Testis (tissue), 2 donors: ENCODE measurements at regions not wholly inside any gene's neighbourhood (a gene's known extent, or its start where the extent isn't known, plus 50 kb on each side); places are given as distances from the start of the nearest gene placed in this dataset.
A peak's percentile ranks its signal among the peaks of the same experiment; 100 is the strongest.

Experiments used
- DNase-seq: peaks from one replicate; pipeline ENCODE4 v3.0.0-alpha.2; 2019
- H3K27ac ChIP-seq, 2 donors: fragments of 200-600 bp; sonication (generic); one replicate each; pipeline ENCODE4 v1.5.1; 2019
- H3K27me3 ChIP-seq: fragments of 200-600 bp; sonication (generic); one replicate; pipeline ENCODE4 v1.5.1; 2019
- H3K36me3 ChIP-seq: fragments of 200-600 bp; sonication (generic); one replicate; pipeline ENCODE4 v1.5.1; 2017; ENCODE audit warnings: low read depth; ENCODE audit errors: missing control alignments
- H3K4me1 ChIP-seq: fragments of 200-600 bp; sonication (generic); one replicate; pipeline ENCODE4 v1.5.1; 2019
- H3K4me3 ChIP-seq, 2 donors: fragments of 200-600 bp; sonication (generic); one replicate each; pipeline ENCODE4 v1.5.1; 2017 to 2019
- H3K9me3 ChIP-seq: fragments of 200-600 bp; sonication (generic); one replicate; pipeline ENCODE4 v1.5.1; 2017
- POLR2A ChIP-seq: fragments of 450-650 bp; IDR thresholded peaks from one replicate; pipeline ENCODE4 v1.6.1; 2017; ENCODE audit warnings: antibody characterized with exemption, mild to moderate bottlenecking, moderate library complexity
- whole genome bisulfite sequencing, 2 donors: methylation state at CpG; one replicate each; pipeline ENCODE4 v1.1.5; 2018; 5-methylcytosine and 5-hydroxymethylcytosine counted together
- intact Hi-C: fragments of 100-400 bp; cut with DNase I; formaldehyde crosslinking; loops from one replicate; pipeline ENCODE4 v1.15.1; 2023; ENCODE audit warnings: low total_unique reads
- TF ChIP-seq, protein P1 (sequence below), 3 experiments: fragments of 450-650 bp in 2 of 3; fragments of 200-600 bp in 1 of 3; sonication (generic) in 1 of 3; IDR thresholded peaks; one replicate each; pipeline ENCODE4 v1.5.1; 2016 to 2019; ENCODE audit warnings: antibody characterized with exemption in 3 of 3, mild to moderate bottlenecking in 2 of 3, moderate library complexity in 1 of 3

DNA sequence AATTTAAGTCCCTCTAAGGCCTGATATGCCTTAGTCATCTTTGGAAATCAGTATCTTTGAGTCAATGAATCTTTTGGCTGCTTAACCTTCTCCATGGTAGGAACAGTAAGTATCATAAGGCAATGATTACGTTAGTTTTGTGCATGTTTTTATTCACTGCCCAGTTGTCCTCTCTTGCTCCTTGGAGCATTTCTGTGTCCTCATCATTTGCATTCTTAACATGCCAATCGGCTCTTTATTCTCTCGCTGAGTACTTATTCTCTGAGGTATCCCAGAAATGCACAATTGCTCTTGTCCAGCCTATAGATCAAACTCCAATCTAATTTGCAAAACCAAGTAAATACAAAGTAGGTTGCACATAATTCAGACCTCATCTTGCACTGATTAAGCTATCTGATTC, 405.0 kb upstream of the IL12A start:
- DNase-seq, result no peak
- Histone ChIP-seq H3K4me1 (no peaks in the 10 kb centered on the region), H3K4me3 (no peak overlapping the region), H3K27ac (no peak overlapping the region), H3K27me3 (no peaks in the 10 kb centered on the region), H3K9me3 (no peaks in the 10 kb centered on the region), H3K36me3 (no peaks in the 10 kb centered on the region)
- WGBS, 2 donors, result 38 to 53% methylated on average over 3 of the region's 3 CpGs
- intact Hi-C loops, result no loop called here
- TF ChIP-seq, protein P1, sequence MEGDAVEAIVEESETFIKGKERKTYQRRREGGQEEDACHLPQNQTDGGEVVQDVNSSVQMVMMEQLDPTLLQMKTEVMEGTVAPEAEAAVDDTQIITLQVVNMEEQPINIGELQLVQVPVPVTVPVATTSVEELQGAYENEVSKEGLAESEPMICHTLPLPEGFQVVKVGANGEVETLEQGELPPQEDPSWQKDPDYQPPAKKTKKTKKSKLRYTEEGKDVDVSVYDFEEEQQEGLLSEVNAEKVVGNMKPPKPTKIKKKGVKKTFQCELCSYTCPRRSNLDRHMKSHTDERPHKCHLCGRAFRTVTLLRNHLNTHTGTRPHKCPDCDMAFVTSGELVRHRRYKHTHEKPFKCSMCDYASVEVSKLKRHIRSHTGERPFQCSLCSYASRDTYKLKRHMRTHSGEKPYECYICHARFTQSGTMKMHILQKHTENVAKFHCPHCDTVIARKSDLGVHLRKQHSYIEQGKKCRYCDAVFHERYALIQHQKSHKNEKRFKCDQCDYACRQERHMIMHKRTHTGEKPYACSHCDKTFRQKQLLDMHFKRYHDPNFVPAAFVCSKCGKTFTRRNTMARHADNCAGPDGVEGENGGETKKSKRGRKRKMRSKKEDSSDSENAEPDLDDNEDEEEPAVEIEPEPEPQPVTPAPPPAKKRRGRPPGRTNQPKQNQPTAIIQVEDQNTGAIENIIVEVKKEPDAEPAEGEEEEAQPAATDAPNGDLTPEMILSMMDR (IDR thresholded peaks at IDR 0.05), result no peak

DNA sequence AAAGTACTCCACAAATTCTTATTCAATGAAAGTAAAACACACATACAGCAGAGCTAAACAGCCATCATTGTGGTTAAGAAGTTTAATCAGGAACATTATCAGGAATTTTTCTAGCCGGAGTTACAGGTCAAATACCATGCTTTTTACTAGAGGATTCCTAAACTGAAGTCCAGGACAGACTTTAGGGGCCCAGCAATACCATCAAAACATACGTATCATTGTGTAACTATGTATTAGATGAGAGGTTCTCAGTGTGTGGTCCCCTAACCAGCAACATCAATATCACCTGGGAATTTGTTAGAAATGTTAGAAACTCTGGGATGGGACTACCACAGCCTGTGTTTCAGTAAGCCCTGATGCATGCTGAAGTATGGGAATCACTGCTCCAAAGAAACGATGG, 404.2 kb upstream of the IL12A start:
- H3K27me3 ChIP-seq, result no peaks in the 10 kb centered on the region
- 52 to 60% methylated on average over 3 of the region's 3 CpGs for WGBS, 2 donors
- no peaks in the 10 kb centered on the region for H3K9me3 ChIP-seq
- no peak overlapping the region for H3K4me3 ChIP-seq
- TF ChIP-seq POLR2A, result no peak
- TF ChIP-seq, protein P1 (IDR thresholded peaks at IDR 0.05), result no peak
- intact Hi-C loops, result no loop called here
- H3K4me1 ChIP-seq, result no peaks in the 10 kb centered on the region
- no peaks in the 10 kb centered on the region for H3K36me3 ChIP-seq
- DNase-seq, result no peak
- H3K27ac ChIP-seq, result no peak overlapping the region

DNA sequence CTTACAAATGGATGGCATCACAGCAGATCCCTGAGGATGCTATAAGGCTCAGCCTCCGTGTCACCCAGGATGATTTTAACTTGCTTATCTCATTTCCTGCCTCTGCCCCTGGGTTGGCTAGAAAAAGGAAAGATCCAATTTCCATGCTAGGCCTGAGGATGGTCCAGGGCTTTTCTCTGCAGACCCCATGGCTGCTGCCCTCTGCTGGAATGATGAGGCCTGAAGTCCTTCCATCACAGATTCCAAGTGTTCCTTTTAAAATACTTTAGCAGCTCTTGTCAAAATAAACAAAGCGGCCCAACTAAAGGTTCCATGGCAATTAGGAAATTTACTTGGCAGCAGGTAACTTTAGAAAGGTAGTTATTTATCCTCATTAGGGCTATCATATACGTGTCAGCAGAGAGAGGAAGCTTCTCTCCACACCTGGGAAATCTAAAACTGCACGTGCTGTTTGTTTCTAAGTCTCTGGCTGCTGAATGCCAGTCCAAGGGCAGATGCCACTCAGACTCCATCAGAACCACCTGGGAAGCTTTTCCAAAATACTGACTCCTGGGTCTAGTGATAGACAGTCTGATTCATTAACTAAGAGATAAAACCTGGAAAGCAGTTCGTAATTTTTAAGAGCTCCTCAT, 401.9 kb upstream of the IL12A start:
- intact Hi-C loops, result no loop called here
- H3K27ac ChIP-seq, result no peak overlapping the region
- H3K4me1 ChIP-seq, result no peaks in the 10 kb centered on the region
- H3K9me3 ChIP-seq, result no peaks in the 10 kb centered on the region
- TF ChIP-seq, protein P1 (IDR thresholded peaks at IDR 0.05), result peak in 1 of 3 experiments; percentile 27
- TF ChIP-seq POLR2A, result no peak
- no peak overlapping the region for H3K4me3 ChIP-seq
- H3K36me3 ChIP-seq, result no peaks in the 10 kb centered on the region
- 40 to 43% methylated on average over 5 of the region's 5 CpGs for WGBS, 2 donors
- no peaks in the 10 kb centered on the region for H3K27me3 ChIP-seq
- DNase-seq, result peak; percentile 37

DNA sequence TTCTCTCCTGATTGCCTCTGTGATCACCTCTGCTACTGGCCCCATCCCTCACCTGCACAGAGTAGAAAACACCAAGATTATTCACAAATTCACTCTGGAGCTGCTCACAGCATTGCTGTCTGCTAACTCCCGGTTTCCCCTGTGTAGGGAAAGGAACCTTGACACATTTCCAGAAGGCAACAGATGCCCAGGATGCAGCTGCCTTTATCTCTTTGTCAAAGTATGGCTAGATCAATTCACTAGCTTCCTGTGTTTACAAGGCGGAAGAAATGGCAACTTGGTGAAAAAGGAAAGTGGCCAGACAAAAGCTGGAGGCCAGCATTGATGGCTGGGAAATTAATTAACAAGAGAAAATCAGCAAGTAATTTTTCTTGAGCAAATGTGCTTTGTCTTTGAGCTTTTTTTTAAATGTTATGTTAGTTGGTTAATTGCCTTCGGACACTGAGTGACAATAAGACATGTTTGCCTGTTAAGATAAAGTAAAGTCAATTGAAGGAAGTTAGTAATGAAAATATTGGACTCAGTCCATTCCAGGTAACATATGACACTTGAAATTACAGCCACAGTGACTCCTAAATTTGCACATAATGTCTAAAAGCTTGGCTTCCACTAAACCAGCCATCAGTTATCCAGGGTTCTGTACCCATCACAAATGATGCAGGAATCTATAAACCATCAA, 394.6 kb upstream of the IL12A start:
- no peak for TF ChIP-seq POLR2A
- TF ChIP-seq, protein P1 (IDR thresholded peaks at IDR 0.05), result no peak
- H3K27me3 ChIP-seq, result no peaks in the 10 kb centered on the region
- intact Hi-C loops, result no loop called here
- H3K4me1 ChIP-seq, result no peaks in the 10 kb centered on the region
- no peaks in the 10 kb centered on the region for H3K9me3 ChIP-seq
- DNase-seq, result no peak
- no peak overlapping the region for H3K27ac ChIP-seq
- H3K4me3 ChIP-seq, result no peak overlapping the region
- WGBS, 2 donors, result 57 to 64% methylated on average over 3 of the region's 3 CpGs
- no peaks in the 10 kb centered on the region for H3K36me3 ChIP-seq

DNA sequence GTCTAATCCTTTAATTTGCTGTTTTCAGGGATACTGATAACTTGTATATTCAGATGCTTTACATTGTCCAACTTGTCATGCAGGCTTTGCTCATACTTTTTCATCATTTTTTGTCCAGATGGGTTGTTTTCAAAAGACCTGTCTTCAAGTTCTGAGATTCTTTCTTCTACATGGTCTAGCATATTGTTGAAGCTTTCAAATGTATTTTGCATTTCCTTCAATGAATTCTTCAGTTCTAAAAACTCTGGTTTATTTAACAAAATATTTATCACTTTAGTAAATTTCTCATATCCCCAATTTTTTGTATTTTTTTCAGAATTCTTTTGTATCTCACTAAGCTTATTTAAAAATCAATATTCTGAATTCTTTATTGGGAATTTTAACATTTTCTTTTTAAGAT, 388.3 kb upstream of the IL12A start:
- intact Hi-C loops, result no loop called here
- TF ChIP-seq, protein P1 (IDR thresholded peaks at IDR 0.05), result no peak
- no peak for TF ChIP-seq POLR2A
- no peak overlapping the region for H3K27ac ChIP-seq

More for the DNA sequence above, 388.3 kb upstream of the IL12A start:
- H3K9me3 ChIP-seq, result no peaks in the 10 kb centered on the region
- H3K4me3 ChIP-seq, result no peak overlapping the region
- no peaks in the 10 kb centered on the region for H3K27me3 ChIP-seq
- DNase-seq, result no peak
- no peaks in the 10 kb centered on the region for H3K36me3 ChIP-seq
- no peaks in the 10 kb centered on the region for H3K4me1 ChIP-seq
